ENCODE measurements at regions not wholly inside any gene's neighbourhood (a gene's known extent, or its start where the extent isn't known, plus 50 kb on each side); places are given as distances from the start of the nearest gene placed in this dataset.

DNA sequence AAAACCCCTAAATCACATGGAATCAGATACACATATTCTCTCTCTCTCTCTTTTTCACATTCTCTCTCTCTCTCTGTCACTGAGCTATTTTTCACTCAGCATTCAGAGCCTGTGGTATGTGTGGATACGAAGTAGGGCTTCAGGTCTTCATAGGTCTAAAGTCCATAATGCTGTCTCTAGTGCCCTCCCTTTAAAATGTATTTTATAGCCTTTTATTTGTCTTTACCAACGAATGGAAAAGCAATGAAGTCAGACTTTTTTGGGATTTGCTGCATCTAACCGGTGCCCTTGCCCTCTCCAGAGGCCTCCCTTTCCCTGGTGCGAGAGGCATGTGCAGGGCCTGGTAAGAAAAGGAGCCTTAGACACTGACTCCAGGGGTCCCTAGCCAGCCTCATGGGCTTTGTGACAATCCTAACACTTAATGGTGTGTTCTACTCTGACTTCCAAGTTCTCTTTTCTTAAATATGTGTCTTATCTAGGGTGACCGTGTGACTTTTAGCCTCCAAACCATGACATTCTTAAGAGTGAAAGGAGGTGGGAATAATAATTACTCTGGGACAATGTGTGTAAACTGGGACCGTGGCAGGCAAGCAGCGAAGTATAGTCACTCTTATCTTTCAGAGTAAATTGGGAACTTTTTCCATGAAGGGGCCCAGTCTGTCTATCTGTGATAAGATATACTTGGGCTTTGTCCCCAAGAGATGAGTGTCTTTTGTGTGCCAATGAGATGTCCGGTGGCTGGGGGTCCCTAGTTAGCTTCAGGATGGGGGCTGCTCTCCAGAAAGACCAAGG, 101.1 kb downstream of the B3GNT2 start:
- no peak for DNase-seq
- H3K27ac ChIP-seq (ENCODE audit: insufficient read depth, low read length, poor library complexity, severe bottlenecking) = no peak overlapping the region
- H3K36me3 ChIP-seq (ENCODE audit: control insufficient read depth, insufficient read depth, low read length) = no peaks in the 10 kb centered on the region
- ATAC-seq (ENCODE audit: low read depth in 2 of 2) = no peak
- Mint-ChIP-seq H3K9me3 (no peaks in the 10 kb centered on the region), H3K27ac (peak overlapping the region in 1 of 3 donors; percentile 33), H3K27me3 (no peaks in the 10 kb centered on the region), H3K4me1 (peaks cover 0 to 8% (median 1%) of the 10 kb centered on the region in 4 donors), H3K36me3 (no peaks in the 10 kb centered on the region), H3K4me3 (no peak overlapping the region)
- H3K4me3 ChIP-seq (ENCODE audit: low read depth, low read length) = no peak overlapping the region
- no peaks in the 10 kb centered on the region for H3K9me3 ChIP-seq (ENCODE audit: control insufficient read depth in 2 of 2, low read length in 2 of 2)
- H3K27me3 ChIP-seq (ENCODE audit: control insufficient read depth, insufficient read depth, low read length) = no peaks in the 10 kb centered on the region
- peaks cover 6% of the 10 kb centered on the region for H3K4me1 ChIP-seq (ENCODE audit: control insufficient read depth, insufficient read depth, low read length, poor library complexity, severe bottlenecking)

DNA sequence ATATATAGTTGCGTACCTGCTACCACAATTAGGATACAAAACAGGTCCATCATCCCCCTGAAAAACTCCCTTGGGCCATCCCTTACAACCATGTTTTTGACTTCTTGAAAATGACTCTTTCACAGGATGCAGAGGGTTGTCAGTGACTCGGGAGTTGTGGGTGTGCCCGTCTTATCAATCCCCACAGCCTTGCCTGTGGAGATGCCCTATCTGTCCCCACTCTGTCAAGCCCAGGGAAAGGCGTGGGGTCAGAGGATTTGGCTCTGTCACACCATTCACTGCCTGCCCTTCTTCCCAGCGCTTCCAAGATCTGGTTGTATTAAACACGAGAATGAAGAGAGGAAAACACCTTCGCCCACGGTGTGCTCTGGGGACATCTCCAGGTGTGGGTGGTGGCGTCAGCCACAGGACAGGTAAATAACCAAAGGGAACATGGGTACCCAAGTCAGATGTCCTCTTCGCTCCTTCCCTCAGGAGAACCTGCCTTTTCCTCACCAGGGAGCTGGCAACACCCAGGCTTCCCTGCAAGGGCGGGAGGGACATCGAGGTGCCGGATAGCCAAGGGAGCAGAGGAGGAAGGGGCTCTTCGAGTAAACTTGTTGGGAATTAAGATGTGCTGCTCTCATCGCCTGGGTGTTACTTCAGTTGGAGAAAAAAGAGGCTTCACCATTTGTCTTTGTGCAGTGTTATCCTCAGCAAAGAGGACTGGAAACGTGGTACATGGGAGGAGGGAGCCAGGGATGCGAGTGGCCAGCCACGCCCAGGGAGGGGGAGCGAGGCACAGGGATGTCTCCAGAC, 100.3 kb downstream of the B3GNT2 start:
- H3K4me1 ChIP-seq (ENCODE audit: control insufficient read depth, insufficient read depth, low read length, poor library complexity, severe bottlenecking) = peaks cover under 1% of the 10 kb centered on the region
- H3K27ac Mint-ChIP-seq = peak overlapping the region in 1 of 3 donors; percentile 38
- ATAC-seq (ENCODE audit: low read depth in 2 of 2) (no peak), DNase-seq (no peak)
- no peaks in the 10 kb centered on the region for H3K27me3 ChIP-seq (ENCODE audit: control insufficient read depth, insufficient read depth, low read length)
- H3K27ac ChIP-seq (ENCODE audit: insufficient read depth, low read length, poor library complexity, severe bottlenecking) = no peak overlapping the region
- no peaks in the 10 kb centered on the region for H3K36me3 ChIP-seq (ENCODE audit: control insufficient read depth, insufficient read depth, low read length)
- peaks cover 0 to 6% (median 1%) of the 10 kb centered on the region in 4 donors for H3K4me1 Mint-ChIP-seq
- no peaks in the 10 kb centered on the region for H3K27me3 Mint-ChIP-seq
- H3K9me3 ChIP-seq (ENCODE audit: control insufficient read depth in 2 of 2, low read length in 2 of 2) = no peaks in the 10 kb centered on the region
- no peak overlapping the region for H3K4me3 Mint-ChIP-seq
- no peak overlapping the region for H3K4me3 ChIP-seq (ENCODE audit: low read depth, low read length)
- no peaks in the 10 kb centered on the region for H3K9me3 Mint-ChIP-seq
- H3K36me3 Mint-ChIP-seq = no peaks in the 10 kb centered on the region

DNA sequence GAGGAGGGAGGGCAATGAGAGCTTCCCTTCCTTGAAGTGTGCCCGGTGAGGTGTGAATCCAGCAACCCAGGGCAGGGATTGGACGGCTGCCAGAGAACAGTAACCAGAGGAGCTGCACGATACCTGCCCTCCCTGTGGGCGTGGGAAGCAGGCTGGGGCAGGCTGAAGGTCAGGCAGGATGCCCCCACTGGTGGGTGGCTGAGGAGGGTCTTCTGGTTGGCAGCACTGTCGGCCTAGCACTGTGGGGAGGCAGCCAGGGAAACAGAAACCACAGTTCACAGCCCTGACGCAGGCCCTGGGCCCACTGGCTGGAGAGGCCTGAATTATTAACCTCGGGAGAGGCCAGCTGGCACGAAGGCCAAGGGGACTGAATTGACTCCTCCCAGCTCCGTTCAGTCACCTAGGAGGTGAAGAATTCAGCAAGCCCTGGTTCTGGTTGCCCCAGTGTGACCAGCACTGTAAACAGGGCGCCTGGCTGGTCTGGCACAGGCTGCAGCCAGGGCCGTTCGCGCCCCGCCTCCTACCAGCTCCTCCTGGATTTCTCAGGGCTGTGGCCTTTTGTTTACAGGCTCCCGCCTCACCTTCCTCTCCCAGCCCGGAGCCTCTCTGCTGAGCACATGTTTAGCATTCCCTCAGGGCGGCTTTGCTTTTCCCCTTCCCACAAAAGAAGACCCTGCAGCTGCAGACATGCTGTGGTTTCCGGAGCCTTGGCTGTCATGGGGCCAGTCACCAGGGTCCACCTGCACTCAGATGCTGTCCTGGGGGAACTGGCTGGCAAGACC, 97.8 kb downstream of the B3GNT2 start:
- no peak overlapping the region for H3K4me3 ChIP-seq (ENCODE audit: low read depth, low read length)
- Mint-ChIP-seq H3K4me1 (peaks cover 0 to 6% (median 2%) of the 10 kb centered on the region in 4 donors), H3K36me3 (no peaks in the 10 kb centered on the region), H3K27me3 (no peaks in the 10 kb centered on the region), H3K4me3 (no peak overlapping the region), H3K27ac (peak overlapping the region in 1 of 3 donors; percentile 55), H3K9me3 (peaks cover 0 to 2% (median 0%) of the 10 kb centered on the region in 7 donors)
- H3K36me3 ChIP-seq (ENCODE audit: control insufficient read depth, insufficient read depth, low read length) = no peaks in the 10 kb centered on the region
- no peak overlapping the region for H3K27ac ChIP-seq (ENCODE audit: insufficient read depth, low read length, poor library complexity, severe bottlenecking)
- ATAC-seq (ENCODE audit: low read depth in 2 of 2) (no peak), DNase-seq (no peak)
- no peaks in the 10 kb centered on the region for H3K27me3 ChIP-seq (ENCODE audit: control insufficient read depth, insufficient read depth, low read length)
- no peaks in the 10 kb centered on the region for H3K4me1 ChIP-seq (ENCODE audit: control insufficient read depth, insufficient read depth, low read length, poor library complexity, severe bottlenecking)
- H3K9me3 ChIP-seq (ENCODE audit: control insufficient read depth in 2 of 2, low read length in 2 of 2) = no peaks in the 10 kb centered on the region

DNA sequence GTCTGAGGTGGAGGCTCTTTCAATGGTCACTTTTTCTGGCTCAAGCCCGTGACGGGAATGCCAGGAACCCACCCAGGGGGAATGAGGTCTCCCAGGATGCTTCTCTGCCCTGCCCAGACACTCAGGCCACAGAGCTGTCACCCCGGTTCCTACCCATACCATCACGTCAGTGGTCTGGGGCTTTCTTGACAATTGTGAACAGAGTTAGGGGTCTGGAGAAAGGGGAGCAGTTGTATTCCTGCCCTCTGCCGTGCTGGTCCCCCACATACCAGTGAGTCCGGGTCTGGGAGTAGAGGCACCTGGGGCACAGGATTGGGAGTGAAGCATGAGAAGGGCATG, 97.2 kb downstream of the B3GNT2 start:
- no peak for DNase-seq
- no peak overlapping the region for H3K4me3 Mint-ChIP-seq
- Histone ChIP-seq H3K36me3 (ENCODE audit: control insufficient read depth, insufficient read depth, low read length) (no peaks in the 10 kb centered on the region), H3K9me3 (ENCODE audit: control insufficient read depth in 2 of 2, low read length in 2 of 2) (no peaks in the 10 kb centered on the region), H3K4me1 (ENCODE audit: control insufficient read depth, insufficient read depth, low read length, poor library complexity, severe bottlenecking) (peaks cover under 1% of the 10 kb centered on the region), H3K27ac (ENCODE audit: insufficient read depth, low read length, poor library complexity, severe bottlenecking) (no peak overlapping the region), H3K27me3 (ENCODE audit: control insufficient read depth, insufficient read depth, low read length) (no peaks in the 10 kb centered on the region), H3K4me3 (ENCODE audit: low read depth, low read length) (no peak overlapping the region)
- H3K27me3 Mint-ChIP-seq = no peaks in the 10 kb centered on the region
- H3K27ac Mint-ChIP-seq = no peak overlapping the region
- peaks cover 0 to 7% (median 4%) of the 10 kb centered on the region in 4 donors for H3K4me1 Mint-ChIP-seq
- H3K9me3 Mint-ChIP-seq = peaks cover 0 to 2% (median 0%) of the 10 kb centered on the region in 7 donors
- no peaks in the 10 kb centered on the region for H3K36me3 Mint-ChIP-seq
- no peak for ATAC-seq (ENCODE audit: low read depth in 2 of 2)

DNA sequence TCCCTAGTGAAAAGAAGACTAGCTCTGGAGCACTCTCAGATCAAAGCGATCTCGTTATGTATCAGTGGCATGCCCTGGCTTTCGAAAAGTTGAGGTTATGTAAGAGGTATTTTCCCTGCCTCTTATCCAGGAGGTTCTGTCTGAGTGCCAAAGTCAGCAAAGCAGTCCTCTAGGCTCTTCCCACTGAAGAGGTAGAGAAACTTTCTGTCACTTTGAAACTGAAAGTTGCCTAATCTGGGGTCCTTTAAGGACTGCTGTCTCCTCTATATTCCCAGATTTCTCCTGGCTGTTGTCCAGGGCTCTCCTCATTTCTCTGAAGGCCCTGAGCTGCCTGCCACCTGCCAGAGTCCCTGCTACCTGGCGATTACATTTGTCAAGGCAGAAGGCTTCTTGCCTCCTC, 96.3 kb downstream of the B3GNT2 start:
- Mint-ChIP-seq H3K4me1 (peaks cover 0 to 13% (median 6%) of the 10 kb centered on the region in 4 donors), H3K9me3 (peaks cover 0 to 2% (median 0%) of the 10 kb centered on the region in 7 donors), H3K4me3 (no peak overlapping the region), H3K36me3 (no peaks in the 10 kb centered on the region), H3K27ac (peak overlapping the region in 2 of 3 donors; percentile 9 to 39), H3K27me3 (no peaks in the 10 kb centered on the region)
- H3K4me3 ChIP-seq (ENCODE audit: low read depth, low read length) = no peak overlapping the region
- ATAC-seq (ENCODE audit: low read depth in 2 of 2) (no peak), DNase-seq (no peak)
- H3K4me1 ChIP-seq (ENCODE audit: control insufficient read depth, insufficient read depth, low read length, poor library complexity, severe bottlenecking) = peaks cover 6% of the 10 kb centered on the region
- no peak overlapping the region for H3K27ac ChIP-seq (ENCODE audit: insufficient read depth, low read length, poor library complexity, severe bottlenecking)
- H3K9me3 ChIP-seq (ENCODE audit: control insufficient read depth in 2 of 2, low read length in 2 of 2) = no peaks in the 10 kb centered on the region
- H3K36me3 ChIP-seq (ENCODE audit: control insufficient read depth, insufficient read depth, low read length) = no peaks in the 10 kb centered on the region
- no peaks in the 10 kb centered on the region for H3K27me3 ChIP-seq (ENCODE audit: control insufficient read depth, insufficient read depth, low read length)

DNA sequence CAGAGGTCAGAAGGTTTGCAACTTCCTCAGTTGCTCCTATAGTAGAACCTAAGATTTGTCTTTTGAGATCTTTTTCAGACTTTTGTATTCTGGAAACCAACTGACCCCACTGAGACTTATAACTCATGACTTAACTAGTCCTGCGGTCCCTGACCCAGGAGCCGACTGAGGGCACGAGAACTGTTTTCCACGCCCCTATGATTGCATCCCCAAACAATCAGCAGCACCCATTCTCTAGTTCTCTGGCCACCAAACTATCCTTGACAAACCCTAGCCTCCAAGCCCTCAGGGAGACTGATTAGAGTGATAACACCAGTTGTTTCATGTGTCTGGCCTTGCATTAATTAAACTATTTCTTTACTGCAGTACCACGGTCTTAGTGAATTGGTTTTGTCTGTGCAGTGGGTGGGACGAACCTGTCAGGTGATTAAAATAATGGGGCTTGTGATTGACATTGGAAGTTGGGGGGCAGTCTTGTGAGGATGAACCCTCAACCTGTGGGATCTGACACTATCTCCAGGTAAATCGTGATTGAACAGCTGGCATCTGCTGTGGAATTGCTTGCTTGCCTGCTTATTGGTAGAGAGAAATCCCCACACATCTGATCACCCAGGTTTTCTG, 95.7 kb downstream of the B3GNT2 start:
- H3K9me3 Mint-ChIP-seq = peaks cover 0 to 2% (median 0%) of the 10 kb centered on the region in 7 donors
- DNase-seq = no peak
- no peaks in the 10 kb centered on the region for H3K27me3 ChIP-seq (ENCODE audit: control insufficient read depth, insufficient read depth, low read length)
- peaks cover 6% of the 10 kb centered on the region for H3K4me1 ChIP-seq (ENCODE audit: control insufficient read depth, insufficient read depth, low read length, poor library complexity, severe bottlenecking)
- no peaks in the 10 kb centered on the region for H3K36me3 ChIP-seq (ENCODE audit: control insufficient read depth, insufficient read depth, low read length)
- H3K9me3 ChIP-seq (ENCODE audit: control insufficient read depth in 2 of 2, low read length in 2 of 2) = no peaks in the 10 kb centered on the region
- no peaks in the 10 kb centered on the region for H3K36me3 Mint-ChIP-seq
- H3K4me1 Mint-ChIP-seq = peaks cover 0 to 13% (median 6%) of the 10 kb centered on the region in 4 donors
- H3K4me3 ChIP-seq (ENCODE audit: low read depth, low read length) = no peak overlapping the region
- no peak overlapping the region for H3K4me3 Mint-ChIP-seq
- ATAC-seq (ENCODE audit: low read depth in 2 of 2) = no peak
- H3K27ac ChIP-seq (ENCODE audit: insufficient read depth, low read length, poor library complexity, severe bottlenecking) = no peak overlapping the region
- peak overlapping the region in 2 of 3 donors; percentile 9 to 39 for H3K27ac Mint-ChIP-seq
- no peaks in the 10 kb centered on the region for H3K27me3 Mint-ChIP-seq

DNA sequence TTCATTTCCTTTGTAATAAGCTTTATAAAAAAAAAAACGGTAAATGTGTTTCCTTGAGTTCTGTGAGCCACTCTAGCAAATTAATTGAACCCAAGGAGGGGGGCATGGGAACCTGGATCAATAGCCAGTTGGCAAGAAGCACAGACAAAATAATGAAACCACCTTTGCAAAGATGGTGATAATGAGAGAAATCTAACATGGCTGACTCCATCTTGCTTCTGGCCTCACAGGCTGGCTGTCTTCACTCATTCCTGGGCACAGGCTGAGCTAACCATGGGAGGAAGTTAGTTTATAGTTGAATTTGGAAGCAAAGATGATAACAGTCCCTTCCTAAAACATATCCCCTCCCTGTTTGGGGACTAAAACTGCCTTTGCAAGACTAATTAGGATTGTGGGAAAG, 95.1 kb downstream of the B3GNT2 start:
- Mint-ChIP-seq H3K4me3 (no peak overlapping the region), H3K27ac (peak overlapping the region in 1 of 3 donors; percentile 9), H3K36me3 (no peaks in the 10 kb centered on the region), H3K4me1 (peaks cover 0 to 13% (median 6%) of the 10 kb centered on the region in 4 donors), H3K27me3 (no peaks in the 10 kb centered on the region), H3K9me3 (peaks cover 0 to 2% (median 1%) of the 10 kb centered on the region in 7 donors)
- peaks cover 6% of the 10 kb centered on the region for H3K4me1 ChIP-seq (ENCODE audit: control insufficient read depth, insufficient read depth, low read length, poor library complexity, severe bottlenecking)
- DNase-seq (no peak), ATAC-seq (ENCODE audit: low read depth in 2 of 2) (no peak)
- H3K9me3 ChIP-seq (ENCODE audit: control insufficient read depth in 2 of 2, low read length in 2 of 2) = no peaks in the 10 kb centered on the region
- no peaks in the 10 kb centered on the region for H3K36me3 ChIP-seq (ENCODE audit: control insufficient read depth, insufficient read depth, low read length)
- no peak overlapping the region for H3K27ac ChIP-seq (ENCODE audit: insufficient read depth, low read length, poor library complexity, severe bottlenecking)
- H3K4me3 ChIP-seq (ENCODE audit: low read depth, low read length) = no peak overlapping the region
- H3K27me3 ChIP-seq (ENCODE audit: control insufficient read depth, insufficient read depth, low read length) = no peaks in the 10 kb centered on the region

Data from CD4-positive, CD25-positive, alpha-beta regulatory T cell (primary cell).